HUDEP-2 (cell line): ENCODE measurements at regions not wholly inside any gene's neighbourhood (a gene's known extent, or its start where the extent isn't known, plus 50 kb on each side); places are given as distances from the start of the nearest gene placed in this dataset.
"Not testable (repeated sequence)": the region's sequence is repeated elsewhere in the genome, so short reads cannot be mapped to it uniquely, and the experiment has no call there.

ENCODE experiments used
- DNase-seq, 76 experiments: peaks; one replicate each; lab custom pipeline; 2025; ENCODE audit not compliant: unreplicated experiment in 76 of 76; lab: John Stamatoyannopoulos, UW

DNA sequence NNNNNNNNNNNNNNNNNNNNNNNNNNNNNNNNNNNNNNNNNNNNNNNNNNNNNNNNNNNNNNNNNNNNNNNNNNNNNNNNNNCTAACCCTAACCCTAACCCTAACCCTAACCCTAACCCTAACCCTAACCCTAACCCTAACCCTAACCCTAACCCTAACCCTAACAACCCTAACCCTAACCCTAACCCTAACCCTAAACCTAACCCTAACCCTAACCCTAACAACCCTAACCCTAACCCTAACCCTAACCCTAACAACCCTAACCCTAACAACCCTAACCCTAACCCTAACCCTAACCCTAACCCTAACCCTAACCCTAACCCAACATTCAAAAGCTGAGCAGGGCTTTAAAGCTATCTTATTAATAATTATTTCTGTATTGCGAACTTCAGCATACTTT is 182.5 kb upstream of the FAM20C start:
- DNase-seq = not testable (repeated sequence)

- not testable (repeated sequence) for DNase-seq
Observed at GRCh38 chr7:32565-33280, 159.6 kb upstream of the FAM20C start.

- not testable (repeated sequence) for DNase-seq
Observed at GRCh38 chr7:35121-35541, 157.2 kb upstream of the FAM20C start.

- DNase-seq = not testable (repeated sequence)
Observed at GRCh38 chr7:36539-36938, 155.8 kb upstream of the FAM20C start.

DNA sequence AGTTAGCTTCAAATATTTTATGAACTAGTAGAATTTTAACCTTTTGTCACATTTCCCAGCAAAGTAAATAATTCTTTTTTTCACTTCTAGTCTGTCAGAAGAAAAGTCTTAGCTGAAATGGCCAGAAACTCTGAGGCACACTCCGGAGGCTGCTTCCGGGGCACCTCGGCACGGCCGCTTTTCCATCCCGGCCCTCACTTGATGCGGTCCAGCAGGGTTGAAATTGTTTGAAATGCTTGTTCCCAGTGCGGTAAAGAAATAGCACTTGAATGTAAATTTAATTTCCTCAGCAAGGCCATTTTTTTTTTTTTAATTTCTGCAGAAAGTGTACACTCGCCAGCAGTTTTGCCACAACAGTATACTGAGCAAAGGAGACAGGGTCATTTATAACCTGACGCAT is 154.7 kb upstream of the FAM20C start:
- not testable (repeated sequence) for DNase-seq

GRCh38 chr7:38444-38843 is 153.9 kb upstream of the FAM20C start:
- DNase-seq = not testable (repeated sequence)

DNA sequence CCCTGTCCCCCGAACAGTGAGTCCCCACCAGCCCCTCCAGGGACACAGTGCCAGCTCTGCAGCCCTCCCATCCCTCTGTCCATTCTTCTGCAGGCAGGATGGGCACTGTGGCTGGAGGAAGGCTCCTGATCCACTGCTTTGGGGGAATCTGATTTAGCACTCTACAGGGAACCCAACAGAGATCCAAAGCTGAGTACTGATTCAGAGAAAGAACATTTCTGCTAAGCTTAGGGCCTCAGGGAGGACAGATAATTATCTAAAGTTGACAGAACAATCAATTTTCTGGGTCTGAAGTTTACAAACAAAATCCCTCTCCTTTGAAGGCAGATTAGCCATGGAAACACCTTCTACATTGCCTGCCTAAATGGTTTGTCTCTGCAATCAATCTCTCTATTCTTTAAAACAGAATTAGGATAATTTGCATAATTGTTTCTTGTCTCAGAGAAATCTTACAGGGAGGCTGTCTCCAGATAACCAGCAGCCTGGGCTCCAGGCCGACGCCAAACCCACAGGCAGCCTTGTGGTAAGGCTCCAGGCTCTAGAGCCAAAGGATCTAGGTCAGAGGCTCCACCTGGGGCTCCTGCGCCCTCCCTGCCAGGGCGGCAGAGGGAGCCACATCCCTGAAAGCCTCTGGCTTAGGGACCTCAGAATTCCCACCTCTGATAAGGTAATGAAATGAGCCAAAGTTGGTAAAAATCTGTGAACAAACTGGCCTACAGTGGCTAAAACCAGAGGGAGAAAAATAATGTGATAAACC is 152.2 kb upstream of the FAM20C start:
- DNase-seq = not testable (repeated sequence)

DNA sequence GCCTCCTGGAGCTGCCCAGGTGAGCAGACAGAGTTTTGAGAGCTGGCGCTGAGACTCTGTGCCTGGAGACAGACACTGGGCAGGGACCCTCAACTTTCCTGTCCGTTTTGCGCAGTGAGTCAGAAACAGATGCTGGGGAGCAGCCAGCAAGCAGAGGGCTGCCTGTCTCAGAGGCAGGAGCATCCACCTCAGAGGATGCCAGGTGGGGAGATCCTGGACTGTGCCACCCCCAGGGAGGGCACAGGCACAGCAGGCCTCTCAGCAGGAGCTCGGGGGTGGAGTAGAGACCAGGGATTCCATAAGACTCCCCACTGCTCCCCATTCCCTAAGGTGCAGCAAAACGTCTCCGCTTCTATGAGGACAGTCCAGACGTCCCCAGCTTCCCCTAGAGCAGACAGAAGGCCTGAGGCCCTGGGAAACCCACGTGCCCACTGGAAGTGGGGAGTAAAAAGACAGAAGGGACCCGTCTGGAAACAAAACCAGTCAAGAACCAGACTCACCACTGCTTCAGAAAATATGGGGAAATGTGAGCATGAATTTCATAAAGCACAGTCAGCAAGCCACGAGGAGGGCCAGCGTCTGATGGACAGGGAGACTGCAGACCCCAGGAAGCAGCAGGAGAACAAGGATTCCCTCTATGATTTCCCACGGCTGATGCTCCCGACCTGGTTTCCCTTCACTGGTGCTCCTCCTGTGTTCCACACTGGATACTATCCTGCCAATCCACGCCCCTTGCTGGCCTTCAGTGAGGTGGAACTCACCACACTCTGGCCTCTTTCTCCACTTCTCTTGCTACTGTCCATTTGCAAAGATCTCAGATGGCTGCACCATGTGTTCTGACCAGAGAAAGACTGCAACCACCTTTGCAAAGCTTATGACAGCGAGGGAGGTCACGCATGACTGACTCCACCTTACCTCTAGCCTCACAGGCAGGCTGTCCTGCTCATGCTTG is 151.3 kb upstream of the FAM20C start:
- no peak for DNase-seq

GRCh38 chr7:41917-42565 is 150.3 kb upstream of the FAM20C start:
- no peak for DNase-seq

DNA sequence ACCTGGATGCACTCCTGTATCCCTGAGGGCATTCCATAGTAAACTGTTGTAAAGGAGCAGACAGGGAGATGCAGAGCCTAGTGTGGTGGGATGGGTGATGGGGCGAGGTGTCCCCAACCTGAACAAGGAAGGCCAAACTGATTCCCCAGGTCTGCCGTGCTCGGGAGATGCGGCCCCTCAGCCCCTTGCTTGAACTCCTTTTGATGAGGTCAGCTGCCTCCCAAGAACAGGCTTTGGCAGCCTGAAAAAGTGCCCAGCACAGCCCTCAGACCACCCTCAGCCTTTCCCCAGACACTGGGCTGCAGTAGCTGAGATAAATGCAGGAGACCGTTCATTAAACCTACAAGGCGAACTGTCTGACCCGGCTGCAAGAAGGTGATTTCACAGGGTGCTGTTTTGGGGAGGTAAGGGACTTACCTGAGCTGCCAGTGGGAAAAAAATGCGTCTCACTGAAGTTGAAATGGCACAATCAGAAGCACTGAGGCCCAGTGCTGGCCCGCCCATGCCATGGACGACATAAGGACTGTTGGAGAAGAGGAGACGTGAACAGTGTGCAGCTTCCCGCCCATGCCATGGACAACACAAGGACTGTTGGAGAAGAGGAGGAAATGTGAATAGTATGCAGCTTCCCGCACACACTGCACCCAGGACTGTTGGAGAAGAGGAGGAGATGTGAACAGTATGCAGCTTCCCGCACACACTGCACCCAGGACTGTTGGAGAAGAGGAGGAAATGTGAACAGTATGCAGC is 148.4 kb upstream of the FAM20C start:
- DNase-seq = no peak

DNA sequence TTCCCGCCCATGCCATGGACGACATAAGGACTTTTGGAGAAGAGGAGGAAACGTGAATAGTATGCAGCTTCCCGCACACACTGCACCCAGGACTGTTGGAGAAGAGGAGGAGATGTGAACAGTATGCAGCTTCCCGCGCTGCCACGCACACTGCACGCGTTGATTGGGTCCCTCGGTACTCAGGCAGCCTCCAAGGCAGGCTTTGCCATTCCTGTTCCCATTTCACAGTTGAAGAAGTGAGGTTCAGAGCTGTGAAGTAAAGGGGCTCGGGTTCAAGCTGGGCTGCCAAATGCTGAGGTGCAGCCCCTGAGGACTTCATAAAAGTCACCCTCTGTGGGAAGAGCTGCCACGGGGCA is 147.9 kb upstream of the FAM20C start:
- no peak for DNase-seq

- DNase-seq = no peak
Observed at GRCh38 chr7:45106-46090, 147.0 kb upstream of the FAM20C start.

- no peak for DNase-seq
Observed at GRCh38 chr7:46123-46829, 146.1 kb upstream of the FAM20C start.

DNA sequence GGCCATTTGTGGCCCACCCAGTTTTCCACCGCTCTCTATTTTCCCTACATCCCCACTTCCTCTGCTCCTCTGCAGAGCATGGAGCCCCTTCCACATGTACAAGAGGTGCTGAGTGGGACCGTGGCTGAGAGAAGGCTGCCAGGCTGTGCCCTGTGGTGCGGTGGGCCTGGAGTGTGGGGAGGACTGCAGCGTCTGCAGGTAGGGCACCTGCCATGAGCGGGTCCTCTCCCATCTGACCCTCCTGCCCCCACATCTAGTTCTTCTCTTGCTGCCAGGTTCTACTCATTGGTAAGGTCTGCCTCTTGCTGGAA is 145.6 kb upstream of the FAM20C start:
- no peak for DNase-seq

- DNase-seq = no peak
Observed at GRCh38 chr7:51456-52068, 140.8 kb upstream of the FAM20C start.

GRCh38 chr7:52100-52499 is 140.3 kb upstream of the FAM20C start:
- DNase-seq = no peak

DNA sequence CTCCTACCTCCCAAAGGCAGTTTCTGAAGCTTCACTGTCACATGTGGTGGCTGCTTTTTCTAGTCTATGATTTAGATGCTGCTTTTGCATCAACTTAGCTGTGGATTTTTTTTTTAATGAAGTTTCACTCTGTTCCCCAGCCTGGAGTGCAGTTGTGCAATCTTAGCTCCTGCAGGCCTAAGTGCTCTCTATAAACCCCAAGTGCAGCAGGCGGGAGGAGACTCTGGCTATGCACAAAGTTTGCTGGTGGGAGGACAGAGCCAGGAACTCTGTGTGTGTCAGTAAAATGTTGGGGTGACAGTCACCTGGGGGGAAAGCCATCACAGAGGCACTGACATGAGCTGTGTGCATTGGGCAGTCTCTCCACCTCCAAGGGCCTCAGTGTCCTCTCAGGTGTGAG is 138.8 kb upstream of the FAM20C start:
- no peak for DNase-seq

DNA sequence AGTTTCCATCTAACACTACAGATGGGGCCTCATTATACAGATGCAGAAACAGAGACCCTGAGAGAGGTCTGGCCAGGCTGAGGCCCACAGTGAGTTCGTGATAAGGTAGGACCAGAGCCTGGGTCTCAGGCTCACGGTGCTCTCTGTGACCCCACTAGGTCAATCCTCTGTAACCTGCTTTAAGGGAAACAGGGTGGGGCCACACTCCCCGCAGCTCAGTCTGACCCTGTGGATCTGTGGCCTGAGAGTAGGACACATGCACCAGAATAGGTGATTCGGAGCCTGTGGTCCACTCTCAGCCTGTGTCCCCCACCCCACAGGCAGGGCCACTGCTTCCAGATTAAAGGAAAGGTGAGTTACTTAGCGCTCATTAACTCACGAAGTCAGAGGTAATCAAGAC is 137.8 kb upstream of the FAM20C start:
- no peak for DNase-seq
